ENCODE measurements at regions not wholly inside any gene's neighbourhood (a gene's known extent, or its start where the extent isn't known, plus 50 kb on each side); places are given as distances from the start of the nearest gene placed in this dataset.

DNA sequence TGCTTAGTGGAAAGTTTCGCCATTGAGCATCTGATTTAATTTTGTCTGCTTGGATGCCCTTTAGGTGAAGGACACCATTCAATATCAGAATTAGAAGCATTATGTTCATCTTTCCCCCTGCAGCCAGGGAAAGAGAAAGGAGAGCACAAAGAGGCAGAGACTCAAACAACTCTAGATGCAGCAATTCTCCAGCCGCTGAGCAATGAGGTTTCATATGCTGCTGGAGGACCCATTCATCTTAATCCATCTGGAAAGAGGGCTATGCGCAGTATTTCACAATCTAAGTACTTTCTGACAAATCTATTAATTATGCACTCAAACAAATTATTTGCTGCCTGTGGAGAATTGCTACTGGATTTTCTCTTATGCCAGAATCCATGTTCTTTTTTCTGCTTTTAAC is 527.0 kb upstream of the TUSC1 start:
- no peak for ATAC-seq
- TF ChIP-seq ZC3H10 (CRISPR knock-in tag; IDR thresholded peaks at IDR 0.05) (no peak), ISL1 (CRISPR knock-in tag; IDR thresholded peaks at IDR 0.05) (peak; percentile 59; the same call in 1 of the 2 replicates)

DNA sequence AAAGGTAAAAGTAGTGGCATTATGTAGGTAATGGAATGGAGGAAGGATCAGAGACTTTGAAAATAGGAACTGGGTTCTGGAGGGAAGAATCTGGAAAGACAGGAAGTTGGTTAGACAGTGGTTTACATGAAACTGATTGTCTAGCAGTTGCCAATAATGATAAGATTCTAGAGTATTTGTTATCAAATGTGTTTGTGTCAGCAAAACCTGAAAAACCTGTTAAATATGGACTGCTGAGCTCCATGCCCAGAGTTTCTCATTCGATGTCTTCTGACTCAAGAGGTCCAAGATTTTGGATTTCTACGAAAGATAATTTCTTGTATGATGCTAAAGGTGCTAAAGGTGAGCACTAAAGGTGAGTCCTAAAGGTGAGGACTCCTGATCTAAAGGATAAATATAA is 515.0 kb upstream of the TUSC1 start:
- no peak for ATAC-seq
- TF ChIP-seq RARB (CRISPR knock-in tag; IDR thresholded peaks at IDR 0.05): no peak
- no peak for TF ChIP-seq ZFP3 (CRISPR knock-in tag; IDR thresholded peaks at IDR 0.05)
- TF ChIP-seq ZNF8 (CRISPR knock-in tag; IDR thresholded peaks at IDR 0.05): no peak
- no peak for TF ChIP-seq SNAI2 (CRISPR knock-in tag; IDR thresholded peaks at IDR 0.05)

DNA sequence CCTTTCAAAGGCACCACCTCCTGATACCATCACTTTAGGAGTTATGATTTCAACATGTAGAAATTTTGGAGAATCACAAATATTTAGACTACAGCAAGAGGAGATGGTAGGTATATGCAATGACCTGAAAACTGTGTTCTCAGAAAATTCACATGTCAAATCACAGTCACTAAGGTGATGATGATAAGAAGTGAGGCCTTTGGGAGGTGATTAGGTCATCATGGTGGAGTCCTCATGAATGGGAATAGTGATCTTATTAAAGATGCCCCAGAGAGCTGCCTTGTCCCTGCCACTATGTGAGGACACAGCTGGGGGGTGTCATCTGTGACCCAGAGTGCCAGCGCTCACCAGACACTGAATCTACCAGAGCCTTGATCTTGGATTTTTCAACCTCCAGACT is 513.5 kb upstream of the TUSC1 start:
- TF ChIP-seq TOX (CRISPR knock-in tag; IDR thresholded peaks at IDR 0.05; ENCODE audit: borderline replicate concordance): no peak
- no peak for TF ChIP-seq SNAI2 (CRISPR knock-in tag; IDR thresholded peaks at IDR 0.05)
- TF ChIP-seq, protein P1, sequence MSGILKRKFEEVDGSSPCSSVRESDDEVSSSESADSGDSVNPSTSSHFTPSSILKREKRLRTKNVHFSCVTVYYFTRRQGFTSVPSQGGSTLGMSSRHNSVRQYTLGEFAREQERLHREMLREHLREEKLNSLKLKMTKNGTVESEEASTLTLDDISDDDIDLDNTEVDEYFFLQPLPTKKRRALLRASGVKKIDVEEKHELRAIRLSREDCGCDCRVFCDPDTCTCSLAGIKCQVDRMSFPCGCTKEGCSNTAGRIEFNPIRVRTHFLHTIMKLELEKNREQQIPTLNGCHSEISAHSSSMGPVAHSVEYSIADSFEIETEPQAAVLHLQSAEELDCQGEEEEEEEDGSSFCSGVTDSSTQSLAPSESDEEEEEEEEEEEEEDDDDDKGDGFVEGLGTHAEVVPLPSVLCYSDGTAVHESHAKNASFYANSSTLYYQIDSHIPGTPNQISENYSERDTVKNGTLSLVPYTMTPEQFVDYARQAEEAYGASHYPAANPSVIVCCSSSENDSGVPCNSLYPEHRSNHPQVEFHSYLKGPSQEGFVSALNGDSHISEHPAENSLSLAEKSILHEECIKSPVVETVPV (CRISPR knock-in tag; IDR thresholded peaks at IDR 0.05): no peak
- TF ChIP-seq, protein P2, sequence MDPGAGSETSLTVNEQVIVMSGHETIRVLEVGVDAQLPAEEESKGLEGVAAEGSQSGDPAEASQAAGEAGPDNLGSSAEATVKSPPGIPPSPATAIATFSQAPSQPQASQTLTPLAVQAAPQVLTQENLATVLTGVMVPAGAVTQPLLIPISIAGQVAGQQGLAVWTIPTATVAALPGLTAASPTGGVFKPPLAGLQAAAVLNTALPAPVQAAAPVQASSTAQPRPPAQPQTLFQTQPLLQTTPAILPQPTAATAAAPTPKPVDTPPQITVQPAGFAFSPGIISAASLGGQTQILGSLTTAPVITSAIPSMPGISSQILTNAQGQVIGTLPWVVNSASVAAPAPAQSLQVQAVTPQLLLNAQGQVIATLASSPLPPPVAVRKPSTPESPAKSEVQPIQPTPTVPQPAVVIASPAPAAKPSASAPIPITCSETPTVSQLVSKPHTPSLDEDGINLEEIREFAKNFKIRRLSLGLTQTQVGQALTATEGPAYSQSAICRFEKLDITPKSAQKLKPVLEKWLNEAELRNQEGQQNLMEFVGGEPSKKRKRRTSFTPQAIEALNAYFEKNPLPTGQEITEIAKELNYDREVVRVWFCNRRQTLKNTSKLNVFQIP (CRISPR knock-in tag; IDR thresholded peaks at IDR 0.05; ENCODE audit: borderline replicate concordance, low read depth): no peak
- TF ChIP-seq, protein P3, sequence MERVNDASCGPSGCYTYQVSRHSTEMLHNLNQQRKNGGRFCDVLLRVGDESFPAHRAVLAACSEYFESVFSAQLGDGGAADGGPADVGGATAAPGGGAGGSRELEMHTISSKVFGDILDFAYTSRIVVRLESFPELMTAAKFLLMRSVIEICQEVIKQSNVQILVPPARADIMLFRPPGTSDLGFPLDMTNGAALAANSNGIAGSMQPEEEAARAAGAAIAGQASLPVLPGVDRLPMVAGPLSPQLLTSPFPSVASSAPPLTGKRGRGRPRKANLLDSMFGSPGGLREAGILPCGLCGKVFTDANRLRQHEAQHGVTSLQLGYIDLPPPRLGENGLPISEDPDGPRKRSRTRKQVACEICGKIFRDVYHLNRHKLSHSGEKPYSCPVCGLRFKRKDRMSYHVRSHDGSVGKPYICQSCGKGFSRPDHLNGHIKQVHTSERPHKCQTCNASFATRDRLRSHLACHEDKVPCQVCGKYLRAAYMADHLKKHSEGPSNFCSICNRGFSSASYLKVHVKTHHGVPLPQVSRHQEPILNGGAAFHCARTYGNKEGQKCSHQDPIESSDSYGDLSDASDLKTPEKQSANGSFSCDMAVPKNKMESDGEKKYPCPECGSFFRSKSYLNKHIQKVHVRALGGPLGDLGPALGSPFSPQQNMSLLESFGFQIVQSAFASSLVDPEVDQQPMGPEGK (CRISPR knock-in tag; IDR thresholded peaks at IDR 0.05; ENCODE audit: borderline replicate concordance): no peak
- no peak for TF ChIP-seq PPARA (CRISPR knock-in tag; IDR thresholded peaks at IDR 0.05; ENCODE audit: borderline replicate concordance)
- TF ChIP-seq ZNF70 (CRISPR knock-in tag; IDR thresholded peaks at IDR 0.05): no peak
- no peak for TF ChIP-seq TCF4 (CRISPR knock-in tag; IDR thresholded peaks at IDR 0.05; ENCODE audit: borderline replicate concordance)
- TF ChIP-seq ZC3H10 (CRISPR knock-in tag; IDR thresholded peaks at IDR 0.05): no peak
- TF ChIP-seq ESRRG (CRISPR knock-in tag; IDR thresholded peaks at IDR 0.05): no peak
- no peak for TF ChIP-seq ZNF8 (CRISPR knock-in tag; IDR thresholded peaks at IDR 0.05)
- TF ChIP-seq, protein P4, sequence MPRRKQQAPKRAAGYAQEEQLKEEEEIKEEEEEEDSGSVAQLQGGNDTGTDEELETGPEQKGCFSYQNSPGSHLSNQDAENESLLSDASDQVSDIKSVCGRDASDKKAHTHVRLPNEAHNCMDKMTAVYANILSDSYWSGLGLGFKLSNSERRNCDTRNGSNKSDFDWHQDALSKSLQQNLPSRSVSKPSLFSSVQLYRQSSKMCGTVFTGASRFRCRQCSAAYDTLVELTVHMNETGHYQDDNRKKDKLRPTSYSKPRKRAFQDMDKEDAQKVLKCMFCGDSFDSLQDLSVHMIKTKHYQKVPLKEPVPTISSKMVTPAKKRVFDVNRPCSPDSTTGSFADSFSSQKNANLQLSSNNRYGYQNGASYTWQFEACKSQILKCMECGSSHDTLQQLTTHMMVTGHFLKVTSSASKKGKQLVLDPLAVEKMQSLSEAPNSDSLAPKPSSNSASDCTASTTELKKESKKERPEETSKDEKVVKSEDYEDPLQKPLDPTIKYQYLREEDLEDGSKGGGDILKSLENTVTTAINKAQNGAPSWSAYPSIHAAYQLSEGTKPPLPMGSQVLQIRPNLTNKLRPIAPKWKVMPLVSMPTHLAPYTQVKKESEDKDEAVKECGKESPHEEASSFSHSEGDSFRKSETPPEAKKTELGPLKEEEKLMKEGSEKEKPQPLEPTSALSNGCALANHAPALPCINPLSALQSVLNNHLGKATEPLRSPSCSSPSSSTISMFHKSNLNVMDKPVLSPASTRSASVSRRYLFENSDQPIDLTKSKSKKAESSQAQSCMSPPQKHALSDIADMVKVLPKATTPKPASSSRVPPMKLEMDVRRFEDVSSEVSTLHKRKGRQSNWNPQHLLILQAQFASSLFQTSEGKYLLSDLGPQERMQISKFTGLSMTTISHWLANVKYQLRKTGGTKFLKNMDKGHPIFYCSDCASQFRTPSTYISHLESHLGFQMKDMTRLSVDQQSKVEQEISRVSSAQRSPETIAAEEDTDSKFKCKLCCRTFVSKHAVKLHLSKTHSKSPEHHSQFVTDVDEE (CRISPR knock-in tag; IDR thresholded peaks at IDR 0.05): no peak
- no peak for TF ChIP-seq BACH2 (CRISPR knock-in tag; IDR thresholded peaks at IDR 0.05; ENCODE audit: borderline replicate concordance)
- no peak for TF ChIP-seq RARB (CRISPR knock-in tag; IDR thresholded peaks at IDR 0.05)
- no peak for TF ChIP-seq ZNF565 (CRISPR knock-in tag; conservative IDR thresholded peaks at IDR 0.05; ENCODE audit: low read depth)
- no peak for TF ChIP-seq ISL1 (CRISPR knock-in tag; IDR thresholded peaks at IDR 0.05)
- TF ChIP-seq, protein P5, sequence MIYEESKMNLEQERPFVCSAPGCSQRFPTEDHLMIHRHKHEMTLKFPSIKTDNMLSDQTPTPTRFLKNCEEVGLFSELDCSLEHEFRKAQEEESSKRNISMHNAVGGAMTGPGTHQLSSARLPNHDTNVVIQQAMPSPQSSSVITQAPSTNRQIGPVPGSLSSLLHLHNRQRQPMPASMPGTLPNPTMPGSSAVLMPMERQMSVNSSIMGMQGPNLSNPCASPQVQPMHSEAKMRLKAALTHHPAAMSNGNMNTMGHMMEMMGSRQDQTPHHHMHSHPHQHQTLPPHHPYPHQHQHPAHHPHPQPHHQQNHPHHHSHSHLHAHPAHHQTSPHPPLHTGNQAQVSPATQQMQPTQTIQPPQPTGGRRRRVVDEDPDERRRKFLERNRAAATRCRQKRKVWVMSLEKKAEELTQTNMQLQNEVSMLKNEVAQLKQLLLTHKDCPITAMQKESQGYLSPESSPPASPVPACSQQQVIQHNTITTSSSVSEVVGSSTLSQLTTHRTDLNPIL (CRISPR knock-in tag; IDR thresholded peaks at IDR 0.05; ENCODE audit: low read depth): no peak
- TF ChIP-seq CSDC2 (CRISPR knock-in tag; IDR thresholded peaks at IDR 0.05): no peak
- no peak for ATAC-seq

DNA sequence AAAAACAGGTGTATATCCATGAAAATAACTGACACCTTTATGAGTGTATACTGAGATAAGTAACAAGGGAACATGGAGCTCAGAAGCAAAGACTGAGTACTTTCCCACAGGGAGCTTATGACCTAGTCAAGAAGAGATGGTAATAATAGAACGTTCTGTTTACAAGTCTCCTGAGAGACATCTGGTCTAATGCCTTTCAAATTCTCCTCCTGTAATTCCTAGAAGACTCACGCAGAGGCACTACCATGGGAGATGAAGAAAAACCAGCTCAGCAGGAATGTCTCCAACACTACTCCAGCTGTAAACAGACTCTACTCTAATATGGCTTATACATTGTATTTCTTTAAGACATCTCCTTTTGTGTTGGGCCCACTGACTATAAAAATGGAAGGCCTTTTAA is 503.6 kb upstream of the TUSC1 start:
- no peak for ATAC-seq
- TF ChIP-seq RARB (CRISPR knock-in tag; IDR thresholded peaks at IDR 0.05): no peak
- TF ChIP-seq, protein P5 (CRISPR knock-in tag; IDR thresholded peaks at IDR 0.05; ENCODE audit: low read depth): no peak
- TF ChIP-seq BACH2 (CRISPR knock-in tag; IDR thresholded peaks at IDR 0.05; ENCODE audit: borderline replicate concordance): no peak
- TF ChIP-seq, protein P4 (CRISPR knock-in tag; IDR thresholded peaks at IDR 0.05): no peak
- TF ChIP-seq GLIS3 (CRISPR knock-in tag; IDR thresholded peaks at IDR 0.05): no peak
- no peak for TF ChIP-seq CSDC2 (CRISPR knock-in tag; IDR thresholded peaks at IDR 0.05)
- no peak for TF ChIP-seq ZNF8 (CRISPR knock-in tag; IDR thresholded peaks at IDR 0.05)
- TF ChIP-seq PPARA (CRISPR knock-in tag; IDR thresholded peaks at IDR 0.05; ENCODE audit: borderline replicate concordance): no peak
- no peak for TF ChIP-seq ZFP30 (CRISPR knock-in tag; IDR thresholded peaks at IDR 0.05)
- TF ChIP-seq ZNF565 (CRISPR knock-in tag; conservative IDR thresholded peaks at IDR 0.05; ENCODE audit: low read depth): no peak

Measured in SK-N-SH treated with all-trans-retinoic acid at 6 μM for 48 hours (cell line).